ENCODE measurements at regions not wholly inside any gene's neighbourhood (a gene's known extent, or its start where the extent isn't known, plus 50 kb on each side); places are given as distances from the start of the nearest gene placed in this dataset.

DNA sequence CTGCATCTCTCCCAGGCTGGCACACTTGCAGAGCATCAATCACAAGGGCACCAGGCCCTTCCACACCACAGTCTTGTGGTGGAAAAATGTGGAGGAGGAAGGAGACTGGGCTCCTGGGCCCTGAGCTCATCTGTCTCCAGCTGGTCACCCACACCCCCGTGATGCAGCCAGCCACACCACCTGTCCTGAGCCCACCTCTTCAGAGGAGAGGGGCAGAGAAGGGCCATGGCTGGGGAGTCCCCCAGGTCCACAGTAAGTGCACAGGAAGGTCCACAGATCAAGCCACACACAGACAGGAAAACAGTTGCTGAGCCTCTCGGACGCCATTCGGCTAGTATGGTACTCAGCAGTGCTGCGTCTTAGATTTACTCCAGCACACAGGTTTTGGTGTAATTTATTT lies 203.5 kb upstream of the SALL3 start:
- in situ Hi-C loops (cut with HindIII; ENCODE audit: low sequenced_read_pairs): no loop called here

DNA sequence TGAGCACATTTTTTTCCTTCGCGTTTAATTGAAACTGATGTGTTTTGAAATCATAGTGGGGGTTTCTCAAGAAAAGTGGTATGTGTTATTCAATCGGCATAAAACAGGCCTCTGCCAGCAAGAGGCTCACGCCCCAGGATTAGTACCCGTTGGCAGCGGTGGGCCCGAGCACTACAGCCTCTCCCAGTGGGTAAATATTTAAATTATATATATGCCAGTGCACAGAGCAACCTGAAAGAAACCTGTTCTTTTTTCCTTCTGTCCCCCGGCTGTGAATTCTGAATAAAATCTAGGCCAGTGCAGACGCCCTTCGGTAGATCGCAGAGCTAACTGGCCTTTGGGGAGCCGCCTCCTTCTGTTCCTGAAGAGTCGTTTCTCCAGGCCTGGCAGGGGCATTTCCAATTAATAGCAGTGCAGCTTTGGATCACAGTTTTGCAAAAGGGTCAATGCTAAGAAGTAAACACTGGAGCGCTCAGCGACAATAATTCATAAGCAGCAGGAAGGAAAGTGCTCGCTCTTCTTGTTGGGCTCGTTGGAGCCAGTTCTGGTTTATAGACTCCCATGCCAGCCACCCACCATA lies 202.8 kb upstream of the SALL3 start:
- no peak for DNase-seq (ENCODE audit: low read depth)

More for the DNA sequence above, 203.5 kb upstream of the SALL3 start:
- TF ChIP-seq, protein P1, sequence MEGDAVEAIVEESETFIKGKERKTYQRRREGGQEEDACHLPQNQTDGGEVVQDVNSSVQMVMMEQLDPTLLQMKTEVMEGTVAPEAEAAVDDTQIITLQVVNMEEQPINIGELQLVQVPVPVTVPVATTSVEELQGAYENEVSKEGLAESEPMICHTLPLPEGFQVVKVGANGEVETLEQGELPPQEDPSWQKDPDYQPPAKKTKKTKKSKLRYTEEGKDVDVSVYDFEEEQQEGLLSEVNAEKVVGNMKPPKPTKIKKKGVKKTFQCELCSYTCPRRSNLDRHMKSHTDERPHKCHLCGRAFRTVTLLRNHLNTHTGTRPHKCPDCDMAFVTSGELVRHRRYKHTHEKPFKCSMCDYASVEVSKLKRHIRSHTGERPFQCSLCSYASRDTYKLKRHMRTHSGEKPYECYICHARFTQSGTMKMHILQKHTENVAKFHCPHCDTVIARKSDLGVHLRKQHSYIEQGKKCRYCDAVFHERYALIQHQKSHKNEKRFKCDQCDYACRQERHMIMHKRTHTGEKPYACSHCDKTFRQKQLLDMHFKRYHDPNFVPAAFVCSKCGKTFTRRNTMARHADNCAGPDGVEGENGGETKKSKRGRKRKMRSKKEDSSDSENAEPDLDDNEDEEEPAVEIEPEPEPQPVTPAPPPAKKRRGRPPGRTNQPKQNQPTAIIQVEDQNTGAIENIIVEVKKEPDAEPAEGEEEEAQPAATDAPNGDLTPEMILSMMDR (IDR thresholded peaks at IDR 0.05; ENCODE audit: low read depth, low read length, missing control alignments): no peak
- no peak for DNase-seq (ENCODE audit: low read depth)
- no peak overlapping the region for H3K4me3 ChIP-seq (ENCODE audit: low read depth, low read length)

DNA sequence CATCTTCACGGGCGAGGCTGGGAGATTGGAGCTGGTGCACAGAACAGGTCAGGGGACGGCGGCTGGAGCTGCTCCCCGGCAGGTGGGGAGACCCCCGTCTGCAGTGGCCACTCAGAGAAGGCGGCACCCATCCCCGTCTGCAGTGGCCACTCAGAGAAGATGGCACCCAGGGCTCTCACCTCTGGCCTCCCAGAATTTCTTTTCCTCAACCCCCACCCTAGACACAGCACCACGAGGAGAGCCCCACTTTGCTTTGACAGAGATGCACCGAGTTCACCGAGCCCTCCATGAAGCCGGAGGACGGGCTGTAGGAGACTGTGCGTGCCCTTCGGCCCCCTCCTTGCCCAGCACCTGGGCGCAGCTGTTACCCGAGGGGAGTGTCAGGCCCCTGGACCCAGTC lies 201.6 kb upstream of the SALL3 start:
- TF ChIP-seq, protein P1 (IDR thresholded peaks at IDR 0.05; ENCODE audit: low read depth, low read length, missing control alignments): no peak
- no peak for DNase-seq (ENCODE audit: low read depth)
- in situ Hi-C loops (cut with HindIII; ENCODE audit: low sequenced_read_pairs): no loop called here
- no peak overlapping the region for H3K4me3 ChIP-seq (ENCODE audit: low read depth, low read length)

More for the DNA sequence above, 202.8 kb upstream of the SALL3 start:
- no peak overlapping the region for H3K4me3 ChIP-seq (ENCODE audit: low read depth, low read length)
- TF ChIP-seq, protein P1 (IDR thresholded peaks at IDR 0.05; ENCODE audit: low read depth, low read length, missing control alignments): no peak
- in situ Hi-C loops (cut with HindIII; ENCODE audit: low sequenced_read_pairs): no loop called here

DNA sequence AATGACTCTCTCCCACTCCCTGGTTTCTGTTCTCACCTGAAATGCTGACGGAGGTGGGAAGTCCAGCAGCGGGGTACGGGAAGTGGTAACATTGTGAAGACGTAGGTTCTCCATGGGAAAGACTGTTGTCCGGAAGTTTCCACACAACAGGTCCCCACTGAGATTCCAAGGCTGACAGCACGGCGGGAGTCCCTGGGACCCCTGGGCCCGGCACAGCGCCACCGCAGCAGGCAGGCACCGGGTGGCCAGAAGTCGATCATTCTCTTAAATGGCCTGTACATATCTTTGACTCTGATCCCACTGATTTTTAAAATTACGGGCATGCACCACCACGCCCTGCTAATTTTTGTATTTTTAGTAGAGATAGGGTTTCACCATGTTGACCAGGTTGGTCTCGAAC lies 201.0 kb upstream of the SALL3 start:
- TF ChIP-seq, protein P1 (IDR thresholded peaks at IDR 0.05; ENCODE audit: low read depth, low read length, missing control alignments): no peak
- no peak overlapping the region for H3K4me3 ChIP-seq (ENCODE audit: low read depth, low read length)
- DNase-seq (ENCODE audit: low read depth): no peak
- in situ Hi-C loops (cut with HindIII; ENCODE audit: low sequenced_read_pairs): no loop called here

DNA sequence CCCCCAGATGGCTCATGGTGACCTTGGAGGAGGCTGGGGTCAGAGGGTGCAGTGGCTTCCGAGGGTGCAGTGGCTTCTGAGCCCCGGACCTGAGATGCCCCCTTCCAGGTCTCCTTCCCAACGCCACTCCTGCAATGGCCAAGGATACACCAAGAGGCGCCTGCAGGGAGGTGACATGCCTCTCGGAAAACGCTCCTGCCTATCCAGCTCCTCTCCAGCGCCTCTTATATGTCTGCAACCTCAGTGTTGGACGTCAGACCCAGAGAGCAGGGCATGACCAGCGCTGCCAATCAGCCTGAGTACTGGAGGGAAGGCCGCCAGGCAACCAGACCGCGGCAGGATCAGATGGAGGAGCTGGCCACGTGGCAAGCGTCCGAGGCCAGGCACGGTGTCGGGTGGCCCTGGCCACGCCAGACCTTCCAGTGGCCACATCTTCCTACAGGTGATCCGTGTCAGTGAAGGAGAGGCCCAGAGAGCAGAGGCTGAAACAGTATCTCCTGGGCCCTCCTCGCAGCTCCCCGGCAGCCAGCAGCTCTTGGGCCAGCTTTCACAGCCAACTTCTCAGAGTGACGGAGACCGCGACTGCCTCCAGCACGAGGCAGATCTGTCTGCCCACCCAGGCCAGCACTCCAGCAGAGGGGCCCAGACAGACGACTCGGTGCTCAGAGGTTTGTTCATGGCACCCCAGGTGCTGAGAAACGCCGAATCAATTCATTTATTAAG lies 199.5 kb upstream of the SALL3 start:
- TF ChIP-seq, protein P1 (IDR thresholded peaks at IDR 0.05; ENCODE audit: low read depth, low read length, missing control alignments): no peak
- in situ Hi-C loops (cut with HindIII; ENCODE audit: low sequenced_read_pairs): no loop called here
- no peak for DNase-seq (ENCODE audit: low read depth)
- no peak overlapping the region for H3K4me3 ChIP-seq (ENCODE audit: low read depth, low read length)

DNA sequence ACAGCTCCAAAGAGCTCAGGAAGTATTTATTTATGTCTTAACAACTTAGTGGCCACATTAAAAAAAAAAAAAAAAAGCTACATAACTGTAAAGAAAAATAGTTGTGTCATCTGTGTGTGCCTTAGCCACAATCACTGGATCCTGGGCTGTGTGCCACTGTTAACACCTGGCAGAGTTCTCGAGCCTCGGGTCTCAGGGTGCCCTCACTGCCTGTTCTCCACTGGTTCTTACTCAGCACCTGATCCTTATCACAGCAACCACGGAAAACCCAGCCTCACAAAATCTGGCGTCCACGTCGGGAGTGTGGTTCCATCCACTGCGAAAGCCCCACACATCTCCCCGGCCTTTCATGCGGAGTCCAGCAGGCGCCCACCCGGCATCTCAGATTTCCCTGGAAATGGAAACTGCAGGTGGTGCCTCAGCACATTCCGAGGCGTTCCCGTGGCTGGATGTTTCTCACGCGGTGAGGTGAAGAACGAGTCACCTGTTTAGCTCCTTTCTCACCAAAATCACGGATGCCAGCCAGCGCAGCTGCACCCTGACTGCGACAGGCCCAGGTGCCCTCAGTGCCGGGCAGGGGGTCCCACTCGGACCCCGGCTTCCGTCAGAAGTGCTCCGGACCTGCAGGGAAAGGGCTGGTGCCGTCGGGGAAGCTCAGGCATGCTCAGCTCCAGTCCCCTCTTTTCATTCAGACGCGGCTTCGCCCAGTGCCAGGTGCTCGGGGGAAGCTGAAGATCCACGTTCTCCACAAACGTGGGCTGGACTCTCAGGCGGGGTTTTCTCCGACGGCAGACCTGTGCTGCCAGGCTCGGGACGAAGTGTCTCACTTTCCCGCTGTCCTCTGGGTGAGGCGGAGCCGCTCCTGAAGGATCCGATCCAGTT lies 198.7 kb upstream of the SALL3 start:
- H3K4me3 ChIP-seq (ENCODE audit: low read depth, low read length): no peak overlapping the region
- DNase-seq (ENCODE audit: low read depth): no peak
- in situ Hi-C loops (cut with HindIII; ENCODE audit: low sequenced_read_pairs): no loop called here
- TF ChIP-seq, protein P1 (IDR thresholded peaks at IDR 0.05; ENCODE audit: low read depth, low read length, missing control alignments): no peak

All from astrocyte of the cerebellum (primary cell).